ENCODE measurements at regions not wholly inside any gene's neighbourhood (a gene's known extent, or its start where the extent isn't known, plus 50 kb on each side); places are given as distances from the start of the nearest gene placed in this dataset.

- no peak for DNase-seq (ENCODE audit: low spot score)
Observed at GRCh38 chr5:3654515-3654914, 58.9 kb downstream of the IRX1 start.

- no peak for DNase-seq (ENCODE audit: low spot score)
Observed at GRCh38 chr5:3656803-3657202, 61.2 kb downstream of the IRX1 start.

GRCh38 chr5:3657364-3658022, 61.9 kb downstream of the IRX1 start:
- DNase-seq (ENCODE audit: low spot score) = no peak

- DNase-seq (ENCODE audit: low spot score) = no peak
Observed at GRCh38 chr5:3658929-3659328, 63.3 kb downstream of the IRX1 start.

GRCh38 chr5:3659907-3660306, 64.3 kb downstream of the IRX1 start:
- DNase-seq (ENCODE audit: low spot score) = no peak

GRCh38 chr5:3660630-3661029, 65.0 kb downstream of the IRX1 start:
- no peak for DNase-seq (ENCODE audit: low spot score)

GRCh38 chr5:3661755-3662296, 66.2 kb downstream of the IRX1 start:
- DNase-seq (ENCODE audit: low spot score) = no peak

GRCh38 chr5:3662344-3662743, 66.7 kb downstream of the IRX1 start:
- DNase-seq (ENCODE audit: low spot score) = no peak

- no peak for DNase-seq (ENCODE audit: low spot score)
Observed at GRCh38 chr5:3671337-3671736, 75.7 kb downstream of the IRX1 start.

GRCh38 chr5:3678801-3679200, 83.2 kb downstream of the IRX1 start:
- DNase-seq (ENCODE audit: low spot score) = no peak

GRCh38 chr5:3680821-3681220, 85.2 kb downstream of the IRX1 start:
- no peak for DNase-seq (ENCODE audit: low spot score)

GRCh38 chr5:3684118-3684517, 88.5 kb downstream of the IRX1 start:
- no peak for DNase-seq (ENCODE audit: low spot score)

- DNase-seq (ENCODE audit: low spot score) = no peak
Observed at GRCh38 chr5:3684771-3685354, 89.2 kb downstream of the IRX1 start.

GRCh38 chr5:3694819-3695218, 99.2 kb downstream of the IRX1 start:
- no peak for DNase-seq (ENCODE audit: low spot score)

- DNase-seq (ENCODE audit: low spot score) = no peak
Observed at GRCh38 chr5:3695818-3696217, 100.2 kb downstream of the IRX1 start.

GRCh38 chr5:3698412-3698811, 102.8 kb downstream of the IRX1 start:
- DNase-seq (ENCODE audit: low spot score) = no peak

GRCh38 chr5:3701694-3702093, 106.1 kb downstream of the IRX1 start:
- no peak for DNase-seq (ENCODE audit: low spot score)

- no peak for DNase-seq (ENCODE audit: low spot score)
Observed at GRCh38 chr5:3704661-3705060, 109.0 kb downstream of the IRX1 start.

- DNase-seq (ENCODE audit: low spot score) = no peak
Observed at GRCh38 chr5:3709068-3709716, 113.6 kb downstream of the IRX1 start.

GRCh38 chr5:3709717-3710348, 114.2 kb downstream of the IRX1 start:
- no peak for DNase-seq (ENCODE audit: low spot score)

GRCh38 chr5:3715062-3715461, 119.4 kb downstream of the IRX1 start:
- no peak for DNase-seq (ENCODE audit: low spot score)

- no peak for DNase-seq (ENCODE audit: low spot score)
Observed at GRCh38 chr5:3729631-3730030, 134.0 kb downstream of the IRX1 start.

- DNase-seq (ENCODE audit: low spot score) = no peak
Observed at GRCh38 chr5:3734632-3735031, 139.0 kb downstream of the IRX1 start.

Measured in D341Med (cell line).